Kidney tubule cell (primary cell): ENCODE measurements at regions not wholly inside any gene's neighbourhood (a gene's known extent, or its start where the extent isn't known, plus 50 kb on each side); places are given as distances from the start of the nearest gene placed in this dataset.
"Not testable (repeated sequence)": the region's sequence is repeated elsewhere in the genome, so short reads cannot be mapped to it uniquely, and the experiment has no call there.

Source experiments
- DNase-seq: peaks from one replicate; pipeline ENCODE4 v3.0.0-alpha.2; 2018; ENCODE audit warnings: low spot score

DNA sequence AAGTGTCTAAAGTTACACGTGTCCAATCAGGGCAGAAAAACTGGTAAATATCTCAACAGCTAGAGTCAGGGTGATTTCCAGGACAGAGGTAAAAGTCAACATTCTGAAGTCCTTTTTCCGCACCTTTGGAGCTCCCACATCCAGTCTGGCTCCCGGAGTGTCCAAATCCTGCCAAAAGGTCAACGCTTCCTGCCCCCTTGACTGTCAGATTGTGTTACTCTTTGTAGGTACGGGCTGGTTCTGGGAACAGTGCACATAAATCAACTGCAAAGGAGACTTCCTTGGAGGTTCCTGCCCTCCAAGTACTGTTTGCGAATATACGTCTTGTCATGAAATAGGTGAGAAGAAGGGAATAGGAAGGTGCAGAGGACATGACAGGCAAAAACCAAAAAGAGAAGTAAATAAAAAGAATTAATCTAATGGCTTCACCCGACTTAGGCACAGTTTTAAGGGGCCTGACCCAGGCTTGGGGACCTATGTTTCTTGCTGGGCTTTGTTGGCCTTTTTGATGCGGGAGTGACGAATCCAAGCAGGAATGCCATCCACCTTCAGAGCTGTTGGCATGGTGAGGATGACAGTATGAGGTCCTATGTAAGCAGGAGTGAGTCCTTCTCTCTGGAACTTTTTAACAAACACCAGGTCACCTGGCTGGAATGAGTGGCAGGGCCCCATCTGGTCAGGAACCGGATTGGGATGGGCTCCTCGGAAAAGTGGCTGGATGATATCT lies 155.4 kb downstream of the TRIM27 start:
- DNase-seq = peak; percentile 13

DNA sequence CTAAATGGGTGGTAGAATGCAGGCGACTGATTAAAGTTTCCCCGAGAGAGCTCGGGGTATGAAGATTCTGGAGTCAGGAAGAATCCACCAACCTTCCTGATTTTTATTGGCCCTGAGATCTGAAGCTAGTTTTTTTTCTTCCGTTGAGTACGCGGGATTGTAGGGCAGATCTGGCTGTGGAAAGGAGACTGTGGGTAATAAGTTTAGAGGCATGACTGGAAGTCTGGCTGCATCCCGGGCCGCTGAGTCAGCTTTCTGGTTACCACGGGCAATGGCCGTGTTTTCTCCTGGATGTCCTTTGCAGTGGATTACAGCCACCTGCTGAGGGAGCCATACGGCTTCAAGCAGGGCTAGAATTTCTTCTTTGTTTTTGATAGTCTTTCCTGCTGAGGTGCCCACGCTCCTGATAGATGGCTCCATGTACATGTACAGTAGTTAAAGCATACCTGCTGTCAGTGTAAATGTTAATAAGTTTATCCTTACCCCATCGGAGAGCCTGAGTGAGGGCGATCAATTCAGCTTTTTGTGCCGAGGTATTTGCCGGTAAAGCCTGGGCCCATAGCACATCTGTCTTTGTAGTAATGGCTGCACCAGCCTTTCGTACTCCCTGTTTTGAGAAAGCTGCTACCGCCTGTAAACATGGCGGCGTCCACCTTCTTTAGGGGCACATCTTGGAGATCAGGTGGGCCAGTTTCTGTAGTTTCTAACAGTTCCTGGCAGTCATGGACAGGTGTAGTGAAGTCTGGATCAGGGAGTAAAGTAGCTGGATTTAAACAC lies 154.0 kb downstream of the TRIM27 start:
- DNase-seq = peak; percentile 84

DNA sequence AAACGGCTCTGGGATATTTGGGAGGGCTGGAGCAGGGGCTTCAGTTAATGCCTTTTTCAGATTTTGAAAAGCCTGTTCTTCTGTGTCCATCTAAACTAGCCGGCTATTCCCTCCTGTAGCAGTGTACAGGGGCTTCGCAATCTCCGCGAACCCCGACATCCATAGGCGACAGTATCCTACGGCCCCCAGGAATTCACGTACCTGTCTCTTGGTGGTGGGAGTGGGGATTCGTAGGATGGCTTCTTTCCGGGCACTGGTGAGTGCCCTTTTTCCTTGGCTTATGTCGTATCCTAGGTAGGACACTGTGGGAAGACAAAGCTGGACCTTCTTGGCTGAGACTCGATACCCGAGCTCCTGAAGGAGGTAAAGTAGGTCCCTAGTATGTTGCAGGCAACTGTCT lies 153.1 kb downstream of the TRIM27 start:
- no peak for DNase-seq

DNA sequence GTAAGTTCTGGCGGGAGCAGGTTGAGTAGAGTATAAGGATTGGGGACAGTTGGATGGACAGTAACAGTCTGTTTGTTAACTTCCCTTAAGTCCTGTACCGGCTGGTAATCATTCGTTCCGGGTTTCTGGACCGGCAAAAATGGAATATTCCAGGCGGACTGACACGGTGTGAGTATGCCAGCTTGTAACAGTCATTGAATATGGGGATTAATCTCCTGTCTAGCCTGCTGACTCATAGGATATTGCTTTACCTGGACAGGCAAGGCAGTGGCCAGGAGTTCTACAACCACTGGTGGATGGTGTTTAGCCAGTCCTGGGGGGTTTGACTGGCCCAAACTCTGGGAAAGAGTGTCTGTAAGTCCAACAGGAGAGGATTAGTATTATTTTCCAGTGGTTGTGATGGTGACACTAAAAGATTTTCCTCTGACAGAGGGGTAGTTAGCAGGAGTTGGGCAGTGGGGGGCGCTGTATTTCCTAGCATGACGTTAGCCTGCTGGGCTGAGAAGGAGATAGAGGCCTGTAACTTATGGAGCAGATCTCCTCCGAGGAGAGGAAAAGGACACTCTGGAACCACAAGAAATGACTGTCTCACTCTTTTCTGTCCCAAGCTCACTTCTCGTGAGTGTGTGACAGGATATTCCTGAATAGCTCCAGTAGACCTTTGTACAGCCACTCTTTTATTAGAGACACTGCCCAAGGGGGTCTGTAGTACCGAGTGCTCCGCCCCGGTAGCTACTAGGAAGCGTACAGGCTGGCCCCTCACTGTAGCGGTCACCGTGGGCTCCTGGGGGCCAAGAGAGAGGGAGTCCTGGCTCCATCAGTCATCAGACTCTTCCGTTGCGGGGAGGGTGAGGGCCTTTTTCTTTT lies 152.2 kb downstream of the TRIM27 start:
- DNase-seq = no peak

DNA sequence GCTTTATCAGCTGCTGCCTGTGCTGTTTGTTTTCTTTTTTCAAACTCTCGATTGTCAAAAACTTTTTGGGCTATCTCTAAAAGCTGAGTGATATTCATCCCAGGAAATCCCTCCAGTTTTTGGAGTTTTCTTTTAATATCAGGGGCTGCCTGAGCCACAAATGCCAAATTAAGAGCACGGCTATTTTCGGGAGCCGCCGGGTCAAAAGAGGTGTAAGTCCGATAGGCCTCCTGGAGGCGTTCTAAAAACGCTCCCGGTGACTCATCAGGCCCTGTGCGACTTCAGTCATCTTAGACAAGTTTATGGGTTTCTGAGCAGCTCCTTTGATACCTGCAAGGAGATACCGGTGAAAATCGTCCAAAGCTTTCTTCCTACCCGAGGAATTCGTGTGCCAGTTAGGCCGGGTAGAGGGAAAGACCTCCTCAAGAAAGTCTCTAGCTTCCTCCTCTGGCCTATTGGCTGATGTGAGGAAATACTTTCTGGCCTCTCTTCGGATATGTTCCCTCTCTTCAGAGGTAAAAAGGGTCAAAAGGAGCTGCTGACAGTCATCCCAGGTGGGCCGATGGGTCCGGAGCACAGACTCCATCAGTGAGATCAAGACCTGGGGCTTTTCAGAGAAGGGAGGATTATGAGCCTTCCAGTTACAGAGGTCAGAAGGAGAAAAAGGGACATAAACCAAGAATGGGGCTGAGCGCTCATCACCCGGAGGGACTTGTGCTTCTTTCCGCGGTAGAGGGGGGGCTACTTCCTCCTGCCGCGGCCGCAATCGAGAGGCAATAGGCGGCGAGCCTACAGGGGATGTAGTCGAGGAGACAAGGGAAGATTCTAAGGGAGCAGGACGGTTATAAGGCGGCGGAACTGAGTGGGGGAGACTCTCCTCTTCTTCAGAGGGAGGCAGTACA lies 151.1 kb downstream of the TRIM27 start:
- DNase-seq = no peak

DNA sequence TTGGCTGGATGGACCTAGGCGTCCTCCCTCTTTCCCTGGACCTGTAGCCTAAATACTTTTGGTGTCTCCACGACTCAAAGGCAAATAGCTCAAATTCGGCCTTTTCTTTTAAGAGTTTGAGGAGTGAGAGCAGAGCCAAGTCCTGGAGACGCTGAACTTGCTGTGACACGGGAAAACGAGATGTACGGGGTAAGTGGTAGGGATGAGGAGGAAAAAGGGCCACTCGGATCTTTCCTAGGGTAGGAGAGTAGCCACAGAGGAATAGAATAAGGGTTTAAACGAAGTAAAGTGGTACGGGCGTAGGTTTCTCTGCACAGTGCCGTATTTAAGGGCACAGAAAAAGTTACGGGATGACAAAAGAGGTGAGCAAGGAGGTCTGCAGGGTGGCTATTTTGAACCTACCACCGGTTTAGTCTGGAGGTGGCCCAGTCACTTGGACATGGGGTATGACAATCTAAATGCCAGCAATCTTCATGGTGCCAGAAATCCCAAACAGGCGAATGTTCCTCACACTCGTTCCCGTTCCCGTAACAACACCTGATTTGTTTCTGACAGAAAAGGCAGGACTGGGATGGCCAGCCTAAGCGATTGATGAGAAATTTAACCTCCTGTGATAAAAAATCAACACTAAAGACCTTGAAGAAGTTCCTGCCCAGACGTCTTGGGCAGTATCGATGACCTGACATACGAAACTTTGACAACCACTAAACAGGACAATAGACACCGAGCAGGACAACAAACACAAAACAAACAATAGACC lies 149.3 kb downstream of the TRIM27 start:
- DNase-seq = no peak

DNA sequence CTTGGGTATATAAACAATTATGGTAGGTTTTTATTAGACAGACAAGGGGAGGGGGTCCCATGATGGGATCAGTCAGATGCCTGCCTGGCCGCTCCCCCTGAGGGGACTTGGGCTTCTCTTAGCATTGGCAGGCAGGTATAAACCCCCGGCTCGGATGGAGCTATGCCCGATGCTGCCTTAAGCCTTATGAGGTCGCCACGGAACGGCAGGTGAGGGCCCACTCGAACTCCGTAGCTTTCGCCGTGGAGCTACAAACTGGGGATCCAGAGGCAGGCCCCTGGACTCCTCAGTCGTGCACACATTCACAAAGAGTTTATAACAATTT lies 148.8 kb downstream of the TRIM27 start:
- no peak for DNase-seq

- DNase-seq = no peak
These were observed 148.2 kb downstream of the TRIM27 start for GRCh38 chr6:28775405-28776129.

GRCh38 chr6:28776269-28777146 lies 147.3 kb downstream of the TRIM27 start:
- DNase-seq = no peak

DNA sequence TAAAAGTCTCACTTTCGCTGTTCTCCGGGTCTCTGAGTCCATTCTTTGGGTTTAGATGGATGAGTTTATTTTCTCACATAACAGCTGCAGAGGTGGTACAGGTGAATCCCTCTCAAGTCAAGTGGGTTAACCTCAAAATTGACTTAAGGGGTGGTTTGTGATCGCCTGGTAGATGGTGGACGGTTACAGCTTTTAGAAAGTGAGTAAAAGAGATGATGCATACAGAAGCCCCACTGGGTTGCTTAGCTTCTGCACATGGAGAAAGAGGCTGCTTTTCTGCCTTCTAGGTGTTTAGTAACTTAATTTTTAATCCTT lies 146.7 kb downstream of the TRIM27 start:
- no peak for DNase-seq

GRCh38 chr6:28782113-28782673 lies 141.6 kb downstream of the TRIM27 start:
- DNase-seq = no peak

DNA sequence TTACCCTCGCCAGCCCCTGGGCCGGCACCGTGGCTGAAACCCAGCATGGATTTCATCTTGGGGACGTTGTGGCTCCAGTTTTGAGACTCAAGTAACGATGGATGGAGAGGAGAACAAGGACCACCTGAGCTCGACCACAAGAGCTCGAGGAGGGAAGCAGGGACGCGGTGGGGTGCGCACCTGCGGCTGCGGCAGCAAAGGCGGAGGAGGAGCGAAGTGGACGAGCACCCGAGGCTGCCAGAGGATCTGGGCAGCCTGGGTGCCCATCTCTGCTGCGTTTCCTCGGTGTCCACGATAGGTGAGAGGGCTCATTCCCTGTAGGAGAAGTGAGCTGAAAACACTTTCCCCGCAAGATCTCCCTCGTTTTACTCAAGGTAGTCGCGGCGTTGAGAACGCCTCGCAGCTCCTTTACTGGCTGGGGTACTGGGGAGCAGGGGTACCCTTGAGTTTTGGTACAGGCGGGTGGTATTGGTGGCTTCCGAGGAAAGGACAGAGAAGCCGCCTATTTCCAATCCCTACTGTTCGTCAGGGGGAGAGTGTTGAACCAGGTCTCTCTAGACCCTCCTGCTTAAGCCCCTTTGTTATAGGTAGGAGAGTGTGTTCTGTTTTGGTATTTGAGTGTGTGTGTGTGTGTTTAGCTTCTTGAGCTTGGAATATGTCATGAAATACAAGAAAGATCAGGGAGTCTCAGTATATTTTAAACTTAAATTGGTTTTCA lies 137.7 kb downstream of the TRIM27 start:
- DNase-seq = no peak

DNA sequence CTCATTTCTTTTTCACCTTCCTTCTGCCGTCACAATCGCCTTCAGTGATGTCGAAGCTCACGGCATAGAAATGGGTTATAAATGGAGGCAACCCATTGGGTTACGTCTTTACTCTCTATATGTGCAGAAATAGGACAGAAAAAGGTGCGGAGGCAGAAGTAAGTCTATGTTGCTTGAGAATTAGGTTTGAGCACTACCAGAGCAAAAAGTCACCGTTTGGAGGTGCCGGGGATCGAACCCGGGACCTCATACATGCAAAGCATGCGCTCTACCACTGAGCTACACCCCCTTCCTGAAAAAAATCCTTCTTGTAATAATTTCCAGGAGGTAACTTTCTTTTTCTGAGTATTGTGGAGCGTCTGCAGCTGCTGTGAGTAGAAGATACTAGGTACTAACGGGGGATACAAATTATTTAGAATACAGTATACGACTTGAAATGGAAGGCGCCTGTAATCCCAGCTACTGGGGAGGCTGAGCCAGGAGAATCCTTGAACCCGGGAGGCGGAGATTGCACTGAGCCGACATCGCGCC lies 134.2 kb downstream of the TRIM27 start:
- peak; percentile 82 for DNase-seq

- no peak for DNase-seq
These were observed 132.8 kb downstream of the TRIM27 start for GRCh38 chr6:28791002-28791383.

GRCh38 chr6:28794175-28795002 lies 129.4 kb downstream of the TRIM27 start:
- peak; percentile 49 for DNase-seq

- DNase-seq = not testable (repeated sequence)
These were observed 123.1 kb downstream of the TRIM27 start for GRCh38 chr6:28800647-28801046.
